ENCODE measurements at regions not wholly inside any gene's neighbourhood (a gene's known extent, or its start where the extent isn't known, plus 50 kb on each side); places are given as distances from the start of the nearest gene placed in this dataset.

DNA sequence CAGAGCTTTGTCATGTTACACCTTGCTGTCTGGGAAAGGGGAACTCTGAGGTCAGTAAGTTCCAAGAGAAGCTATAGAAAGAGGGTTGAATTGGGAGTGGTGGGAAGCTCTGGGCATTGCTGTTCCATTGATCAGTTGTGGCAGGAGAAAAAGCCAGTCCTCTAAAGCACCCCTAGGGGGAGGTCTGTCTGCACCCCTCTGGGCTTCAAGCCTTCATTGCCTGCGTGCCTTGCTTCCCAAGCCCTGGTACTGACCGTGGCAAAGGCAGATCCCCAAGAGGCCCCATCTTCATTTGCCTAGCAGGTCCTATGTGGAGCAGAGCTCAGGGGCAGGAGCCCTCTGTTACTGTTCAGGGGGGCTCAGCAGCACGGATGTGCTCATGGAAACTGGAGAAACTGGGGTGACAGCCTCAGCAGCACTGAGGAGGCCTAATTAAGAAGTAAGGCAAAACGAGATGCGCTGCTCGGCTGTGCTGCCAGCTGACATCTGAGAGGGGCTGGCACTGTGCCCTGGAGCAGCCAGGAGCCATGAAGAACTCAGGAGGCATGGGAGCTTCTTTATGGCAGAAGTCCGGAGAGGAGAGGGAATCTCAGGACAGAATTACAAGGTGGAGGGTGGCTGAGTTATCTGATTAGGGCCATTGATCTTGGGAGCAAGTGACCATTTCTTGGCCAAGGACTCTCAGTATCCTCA, 270.9 kb downstream of the RPLP1 start:
- Histone ChIP-seq H3K36me3 (no peaks in the 10 kb centered on the region), H3K9me3 (no peaks in the 10 kb centered on the region), H3K4me1 (replicated peaks) (no peaks in the 10 kb centered on the region), H3K4me3 (no peak overlapping the region), H3K27me3 (replicated peaks; ENCODE audit: insufficient read depth) (no peaks in the 10 kb centered on the region), H3K27ac (no peak overlapping the region)
- TF ChIP-seq CTCF (IDR thresholded peaks at IDR 0.05) (no peak), POLR2A (IDR thresholded peaks at IDR 0.05) (no peak), POLR2AphosphoS5 (IDR thresholded peaks at IDR 0.05) (no peak)
- peak; percentile 55 for DNase-seq (ENCODE audit: low spot score)
- intact Hi-C loops (cut with DNase I), result no loop called here
- 38% methylated on average over 7 of the region's 7 CpGs for WGBS

GRCh38 chr15:69724333-69724732, 271.7 kb downstream of the RPLP1 start:
- no peak for DNase-seq (ENCODE audit: low spot score)
- Histone ChIP-seq H3K27ac (no peak overlapping the region), H3K4me1 (replicated peaks) (no peaks in the 10 kb centered on the region), H3K4me3 (no peak overlapping the region), H3K27me3 (replicated peaks; ENCODE audit: insufficient read depth) (no peaks in the 10 kb centered on the region), H3K9me3 (no peaks in the 10 kb centered on the region), H3K36me3 (no peaks in the 10 kb centered on the region)
- intact Hi-C loops (cut with DNase I), result no loop called here
- TF ChIP-seq CTCF (IDR thresholded peaks at IDR 0.05) (no peak), POLR2A (IDR thresholded peaks at IDR 0.05) (no peak), POLR2AphosphoS5 (IDR thresholded peaks at IDR 0.05) (no peak)
- WGBS, result 97% methylated on average over 3 of the region's 3 CpGs

DNA sequence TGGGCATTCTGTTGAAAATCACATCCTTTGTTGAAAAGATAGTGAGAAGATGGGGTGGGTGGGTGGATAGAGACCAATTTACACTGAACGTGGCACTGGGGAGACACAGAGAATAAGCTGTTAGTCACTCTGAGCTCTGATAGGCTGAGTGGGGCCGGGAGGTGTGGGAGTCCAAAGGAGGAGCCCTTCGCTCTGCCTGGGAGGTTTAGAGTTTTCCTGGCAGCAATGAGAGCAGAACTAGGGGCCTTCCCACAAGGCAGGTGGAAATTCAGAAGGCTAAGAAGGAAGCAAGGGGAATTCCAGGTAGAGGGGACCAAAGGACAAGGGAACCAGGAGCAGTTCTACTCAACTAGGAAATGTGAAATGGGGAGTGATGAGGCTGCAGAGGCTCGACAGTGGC, 272.7 kb downstream of the RPLP1 start:
- Histone ChIP-seq H3K27me3 (replicated peaks; ENCODE audit: insufficient read depth) (no peaks in the 10 kb centered on the region), H3K36me3 (no peaks in the 10 kb centered on the region), H3K27ac (no peak overlapping the region), H3K4me3 (no peak overlapping the region), H3K9me3 (no peaks in the 10 kb centered on the region), H3K4me1 (replicated peaks) (no peaks in the 10 kb centered on the region)
- TF ChIP-seq CTCF (IDR thresholded peaks at IDR 0.05), result no peak
- TF ChIP-seq POLR2AphosphoS5 (IDR thresholded peaks at IDR 0.05), result no peak
- no peak for TF ChIP-seq POLR2A (IDR thresholded peaks at IDR 0.05)
- DNase-seq (ENCODE audit: low spot score), result no peak
- intact Hi-C loops (cut with DNase I), result no loop called here
- WGBS, result 87% methylated on average over 4 of the region's 4 CpGs

- DNase-seq (ENCODE audit: low spot score), result no peak
- WGBS, result 97% methylated on average over 2 of the region's 2 CpGs
- Histone ChIP-seq H3K36me3 (no peaks in the 10 kb centered on the region), H3K4me1 (replicated peaks) (no peaks in the 10 kb centered on the region), H3K27me3 (replicated peaks; ENCODE audit: insufficient read depth) (no peaks in the 10 kb centered on the region), H3K9me3 (no peaks in the 10 kb centered on the region), H3K27ac (no peak overlapping the region), H3K4me3 (no peak overlapping the region)
- no peak for TF ChIP-seq POLR2A (IDR thresholded peaks at IDR 0.05)
- no peak for TF ChIP-seq POLR2AphosphoS5 (IDR thresholded peaks at IDR 0.05)
- no peak for TF ChIP-seq CTCF (IDR thresholded peaks at IDR 0.05)
- intact Hi-C loops (cut with DNase I), result no loop called here
These were observed 273.3 kb downstream of the RPLP1 start for GRCh38 chr15:69725957-69726356.

All from prostate gland (tissue), 2 donors.